ENCODE measurements at regions not wholly inside any gene's neighbourhood (a gene's known extent, or its start where the extent isn't known, plus 50 kb on each side); places are given as distances from the start of the nearest gene placed in this dataset.

- no peak overlapping the region for H3K4me3 ChIP-seq
- H3K4me1 ChIP-seq = no peaks in the 10 kb centered on the region
- no peak for DNase-seq
- TF ChIP-seq POLR2A (IDR thresholded peaks at IDR 0.05) (no peak), CTCF (IDR thresholded peaks at IDR 0.05) (no peak)
- no peaks in the 10 kb centered on the region for H3K9me3 ChIP-seq
- H3K36me3 ChIP-seq (replicated peaks in 1 of 2; ENCODE audit: insufficient read depth in 1 of 2, low read depth in 2 of 2) = no peaks in the 10 kb centered on the region
- 71 to 83% methylated on average over 5 of the region's 5 CpGs for WGBS, 2 donors
- H3K27me3 ChIP-seq = no peaks in the 10 kb centered on the region
- intact Hi-C loops (cut with DNase I) = no loop called here
- ATAC-seq = no peak
- no peak overlapping the region for H3K27ac ChIP-seq
Observed at GRCh38 chr2:217098435-217098834, 238.6 kb upstream of the TNP1 start.

- ATAC-seq = no peak
- WGBS, 2 donors = 75% methylated on average over 2 of the region's 2 CpGs
- DNase-seq = no peak
- Histone ChIP-seq H3K4me3 (no peak overlapping the region), H3K36me3 (replicated peaks in 1 of 2; ENCODE audit: insufficient read depth in 1 of 2, low read depth in 2 of 2) (no peaks in the 10 kb centered on the region), H3K27ac (no peak overlapping the region), H3K9me3 (no peaks in the 10 kb centered on the region), H3K27me3 (no peaks in the 10 kb centered on the region), H3K4me1 (no peaks in the 10 kb centered on the region)
- no peak for TF ChIP-seq CTCF (IDR thresholded peaks at IDR 0.05)
- TF ChIP-seq POLR2A (IDR thresholded peaks at IDR 0.05) = no peak
- intact Hi-C loops (cut with DNase I) = no loop called here
Observed at GRCh38 chr2:217097346-217097745, 237.5 kb upstream of the TNP1 start.

GRCh38 chr2:217096474-217097225, 236.8 kb upstream of the TNP1 start:
- intact Hi-C loops (cut with DNase I) = no loop called here
- ATAC-seq (no peak), DNase-seq (no peak)
- H3K4me3 ChIP-seq = no peak overlapping the region
- no peaks in the 10 kb centered on the region for H3K27me3 ChIP-seq
- TF ChIP-seq POLR2A (IDR thresholded peaks at IDR 0.05) = no peak
- TF ChIP-seq CTCF (IDR thresholded peaks at IDR 0.05) = no peak
- H3K4me1 ChIP-seq = no peaks in the 10 kb centered on the region
- H3K9me3 ChIP-seq = no peaks in the 10 kb centered on the region
- H3K27ac ChIP-seq = no peak overlapping the region
- 58 to 65% methylated on average over 7 of the region's 7 CpGs for WGBS, 2 donors
- H3K36me3 ChIP-seq (replicated peaks in 1 of 2; ENCODE audit: insufficient read depth in 1 of 2, low read depth in 2 of 2) = no peaks in the 10 kb centered on the region

- H3K27me3 ChIP-seq = no peaks in the 10 kb centered on the region
- DNase-seq (no peak), ATAC-seq (no peak)
- intact Hi-C loops (cut with DNase I) = no loop called here
- H3K36me3 ChIP-seq (replicated peaks in 1 of 2; ENCODE audit: insufficient read depth in 1 of 2, low read depth in 2 of 2) = no peaks in the 10 kb centered on the region
- H3K4me3 ChIP-seq = no peak overlapping the region
- TF ChIP-seq CTCF (IDR thresholded peaks at IDR 0.05) = no peak
- no peak for TF ChIP-seq POLR2A (IDR thresholded peaks at IDR 0.05)
- H3K9me3 ChIP-seq = no peaks in the 10 kb centered on the region
- no peak overlapping the region for H3K27ac ChIP-seq
- WGBS, 2 donors = 45 to 47% methylated on average over 4 of the region's 4 CpGs
- H3K4me1 ChIP-seq = no peaks in the 10 kb centered on the region
Observed at GRCh38 chr2:217095511-217096205, 235.8 kb upstream of the TNP1 start.

Data from body of pancreas (tissue), 4 donors.